Large intestine (tissue), 3 donors: ENCODE measurements at regions not wholly inside any gene's neighbourhood (a gene's known extent, or its start where the extent isn't known, plus 50 kb on each side); places are given as distances from the start of the nearest gene placed in this dataset.

Experiments used
- DNase-seq, 2 donors: peaks; one replicate each; pipeline versions ENCODE4 v3.0.0 to v3.0.0-alpha.2; 2013
- H3K27ac ChIP-seq: one replicate; pipeline ENCODE4 v1.5.1; 2013; ENCODE audit warnings: low read length
- H3K27me3 ChIP-seq: 2 replicates; pipeline ENCODE4 v1.6.1; 2013; ENCODE audit warnings: low read length; ENCODE audit not compliant: control insufficient read depth, insufficient read depth
- H3K36me3 ChIP-seq: 2 replicates; pipeline ENCODE4 v1.6.1; 2013; ENCODE audit warnings: low read length; ENCODE audit not compliant: control insufficient read depth, insufficient read depth
- H3K4me1 ChIP-seq: one replicate; pipeline ENCODE4 v1.6.1; 2013; ENCODE audit warnings: low read length; ENCODE audit not compliant: control insufficient read depth, insufficient read depth
- H3K4me3 ChIP-seq: one replicate; pipeline ENCODE4 v1.5.1; 2013; ENCODE audit warnings: low read length
- H3K9me3 ChIP-seq: one replicate; pipeline ENCODE4 v1.6.1; 2013; ENCODE audit warnings: mild to moderate bottlenecking, low read depth, low read length, moderate library complexity; ENCODE audit not compliant: control insufficient read depth
- WGBS: methylation state at CpG from one replicate; pipeline ENCODE4 v1.1.5; 2013; ENCODE audit warnings: low lambda C conversion rate; ENCODE audit not compliant: insufficient coverage; 5-methylcytosine and 5-hydroxymethylcytosine counted together

GRCh38 chr5:98986587-98986986 is 57.8 kb upstream of the CHD1 start:
- H3K27ac ChIP-seq, result no peak overlapping the region
- WGBS, result no CpG with 5 or more reads among the region's 3 CpGs
- DNase-seq, result no peak
- no peaks in the 10 kb centered on the region for H3K4me1 ChIP-seq
- H3K9me3 ChIP-seq, result peaks cover 2% of the 10 kb centered on the region
- no peak overlapping the region for H3K4me3 ChIP-seq
- H3K36me3 ChIP-seq, result no peaks in the 10 kb centered on the region
- H3K27me3 ChIP-seq, result no peaks in the 10 kb centered on the region

GRCh38 chr5:98982880-98983279 is 54.1 kb upstream of the CHD1 start:
- no peak overlapping the region for H3K4me3 ChIP-seq
- no peaks in the 10 kb centered on the region for H3K36me3 ChIP-seq
- no peak overlapping the region for H3K27ac ChIP-seq
- no CpG with 5 or more reads among the region's 3 CpGs for WGBS
- H3K9me3 ChIP-seq, result no peaks in the 10 kb centered on the region
- no peak for DNase-seq
- H3K4me1 ChIP-seq, result no peaks in the 10 kb centered on the region
- no peaks in the 10 kb centered on the region for H3K27me3 ChIP-seq
